Body of pancreas (tissue), 4 donors: ENCODE measurements at regions not wholly inside any gene's neighbourhood (a gene's known extent, or its start where the extent isn't known, plus 50 kb on each side); places are given as distances from the start of the nearest gene placed in this dataset.
"Not testable (repeated sequence)": the region's sequence is repeated elsewhere in the genome, so short reads cannot be mapped to it uniquely, and the experiment has no call there.

Experiments used
- ATAC-seq: fragments of 150-250 bp; one replicate; pipeline ENCODE4 v1.9.1; 2016
- DNase-seq, 4 donors: peaks; one replicate each; pipeline ENCODE4 v3.0.0-alpha.2; 2019
- H3K27ac ChIP-seq, 4 donors: fragments of 200-600 bp; sonication (generic); 1 replicate in 3 of 4; 2 replicates in 1 of 4; pipeline versions ENCODE4 v1.5.1 to v1.6.1; 2016 to 2019; ENCODE audit warnings: mild to moderate bottlenecking in 1 of 4, mixed read lengths in 1 of 4, moderate library complexity in 1 of 4
- H3K27me3 ChIP-seq, 2 donors: fragments of 200-600 bp; sonication (generic); one replicate each; pipeline ENCODE4 v1.6.0; 2016; ENCODE audit warnings: mild to moderate bottlenecking in 1 of 2
- H3K36me3 ChIP-seq, 2 donors: fragments of 200-600 bp; sonication (generic); replicated peaks in 1 of 2; 2 replicates each; pipeline ENCODE4 v1.5.1; 2016; ENCODE audit warnings: low read depth in 2 of 2; ENCODE audit not compliant: insufficient read depth in 1 of 2
- H3K4me1 ChIP-seq: fragments of 200-600 bp; sonication (generic); one replicate; pipeline ENCODE4 v1.6.0; 2016
- H3K4me3 ChIP-seq, 2 donors: fragments of 200-600 bp; sonication (generic); 1 replicate in 1 of 2; 2 replicates in 1 of 2; pipeline ENCODE4 v1.5.1; 2016 to 2019
- H3K9me3 ChIP-seq, 3 donors: fragments of 200-600 bp; sonication (generic); 1 replicate in 2 of 3; 2 replicates in 1 of 3; pipeline ENCODE4 v1.5.1; 2016
- CTCF ChIP-seq, 7 experiments: fragments of 450-650 bp in 4 of 7; fragments of 200-600 bp in 3 of 7; sonication (generic) in 3 of 7; IDR thresholded peaks; one replicate each; pipeline ENCODE4 v1.5.1; 2016 to 2019; ENCODE audit warnings: antibody characterized with exemption in 7 of 7
- POLR2A ChIP-seq, 3 donors: fragments of 450-650 bp; IDR thresholded peaks; one replicate each; pipeline ENCODE4 v1.6.1; 2016; ENCODE audit warnings: antibody characterized with exemption in 3 of 3, mild to moderate bottlenecking in 2 of 3
- WGBS, 2 donors: methylation state at CpG; one replicate each; pipeline ENCODE4 v1.1.5; 2017; 5-methylcytosine and 5-hydroxymethylcytosine counted together
- intact Hi-C: fragments of 100-400 bp; cut with DNase I; formaldehyde crosslinking; loops from one replicate; pipeline ENCODE4 v1.15.1; 2023

- Histone ChIP-seq H3K9me3 (no peaks in the 10 kb centered on the region), H3K27ac (no peak overlapping the region), H3K27me3 (no peaks in the 10 kb centered on the region), H3K4me1 (no peaks in the 10 kb centered on the region), H3K4me3 (no peak overlapping the region), H3K36me3 (no peaks in the 10 kb centered on the region)
- intact Hi-C loops: no loop called here
- WGBS, 2 donors: 26 to 33% methylated on average over 1 of the region's 1 CpG
- no peak for ATAC-seq
- TF ChIP-seq CTCF (IDR thresholded peaks at IDR 0.05) (no peak), POLR2A (IDR thresholded peaks at IDR 0.05) (no peak)
- no peak for DNase-seq
Measured at GRCh38 chr7:56206420-56206819, 90.2 kb upstream of the NUPR2 start.

- no peaks in the 10 kb centered on the region for H3K9me3 ChIP-seq
- H3K27me3 ChIP-seq: no peaks in the 10 kb centered on the region
- DNase-seq (no peak), ATAC-seq (no peak)
- no peaks in the 10 kb centered on the region for H3K36me3 ChIP-seq
- intact Hi-C loops: no loop called here
- H3K27ac ChIP-seq: no peak overlapping the region
- no peak overlapping the region for H3K4me3 ChIP-seq
- TF ChIP-seq CTCF (IDR thresholded peaks at IDR 0.05) (no peak), POLR2A (IDR thresholded peaks at IDR 0.05) (no peak)
- 51% methylated on average over 4 of the region's 4 CpGs for WGBS, 2 donors
- H3K4me1 ChIP-seq: no peaks in the 10 kb centered on the region
Measured at GRCh38 chr7:56199639-56200038, 83.4 kb upstream of the NUPR2 start.

- DNase-seq, H3K9me3 ChIP-seq, H3K27ac ChIP-seq, ATAC-seq, H3K27me3 ChIP-seq, H3K36me3 ChIP-seq, intact Hi-C loops, H3K4me3 ChIP-seq, H3K4me1 ChIP-seq: not testable (repeated sequence)
- WGBS, 2 donors: 58 to 61% methylated on average over 8 of the region's 8 CpGs
Measured at GRCh38 chr7:56196195-56196594, 80.0 kb upstream of the NUPR2 start.

DNA sequence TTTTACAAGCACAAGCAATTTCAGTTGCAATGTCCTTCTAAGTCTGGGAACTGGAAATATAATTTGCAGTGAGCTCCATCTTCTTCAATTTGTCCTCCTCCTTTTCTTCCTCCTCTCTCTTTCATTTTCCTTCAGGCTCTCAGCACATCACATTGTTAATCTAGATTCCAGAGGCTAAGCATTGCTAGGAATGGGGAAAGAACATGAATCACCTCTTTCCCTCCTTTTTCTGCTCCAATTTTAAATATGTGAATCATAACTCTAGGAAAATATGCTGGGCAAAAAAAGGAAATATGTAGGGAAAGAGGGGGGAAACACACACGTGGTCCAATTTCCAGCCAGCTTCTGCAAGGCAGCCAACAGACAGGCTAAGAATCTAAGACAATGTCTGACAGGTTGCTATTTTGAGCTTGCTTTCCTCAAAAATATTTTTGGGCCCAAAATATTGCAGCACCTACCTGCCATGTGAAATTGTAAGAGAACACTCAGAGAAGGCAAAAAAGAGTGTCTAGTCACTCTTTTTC lies 72.7 kb upstream of the NUPR2 start:
- Histone ChIP-seq H3K27ac (no peak overlapping the region), H3K4me1 (no peaks in the 10 kb centered on the region), H3K27me3 (no peaks in the 10 kb centered on the region), H3K9me3 (no peaks in the 10 kb centered on the region), H3K36me3 (no peaks in the 10 kb centered on the region), H3K4me3 (no peak overlapping the region)
- TF ChIP-seq CTCF (IDR thresholded peaks at IDR 0.05) (no peak), POLR2A (IDR thresholded peaks at IDR 0.05) (no peak)
- WGBS, 2 donors: 8 to 13% methylated on average over 1 of the region's 1 CpG
- DNase-seq (no peak), ATAC-seq (no peak)
- intact Hi-C loops: no loop called here

DNA sequence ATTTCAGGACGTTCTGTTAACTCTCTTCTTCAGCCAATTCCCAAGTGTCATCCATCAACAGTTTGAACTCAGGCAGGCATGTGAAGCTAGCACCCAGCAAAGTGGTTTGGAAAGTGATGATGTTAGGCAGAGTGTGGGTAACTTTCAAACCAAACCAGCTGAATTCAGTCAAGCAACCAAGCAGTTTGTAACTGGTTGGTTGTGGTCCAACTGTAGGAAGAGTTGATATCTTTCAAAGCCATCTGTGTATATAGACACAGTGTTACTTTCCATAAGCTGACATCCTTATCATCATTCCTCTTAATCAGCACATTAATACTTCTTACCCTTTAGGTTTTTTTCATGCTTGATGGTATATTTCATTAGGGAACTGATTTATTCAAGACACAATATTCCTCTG lies 72.2 kb upstream of the NUPR2 start:
- H3K36me3 ChIP-seq: no peaks in the 10 kb centered on the region
- TF ChIP-seq CTCF (IDR thresholded peaks at IDR 0.05) (no peak), POLR2A (IDR thresholded peaks at IDR 0.05) (no peak)
- 17 to 31% methylated on average over 1 of the region's 1 CpG for WGBS, 2 donors

More for the DNA sequence above, 72.2 kb upstream of the NUPR2 start:
- Histone ChIP-seq H3K27ac (no peak overlapping the region), H3K4me1 (no peaks in the 10 kb centered on the region), H3K9me3 (no peaks in the 10 kb centered on the region), H3K27me3 (no peaks in the 10 kb centered on the region), H3K4me3 (no peak overlapping the region)
- no peak for ATAC-seq
- intact Hi-C loops: no loop called here
- DNase-seq: no peak
